ENCODE measurements at regions not wholly inside any gene's neighbourhood (a gene's known extent, or its start where the extent isn't known, plus 50 kb on each side); places are given as distances from the start of the nearest gene placed in this dataset.

DNA sequence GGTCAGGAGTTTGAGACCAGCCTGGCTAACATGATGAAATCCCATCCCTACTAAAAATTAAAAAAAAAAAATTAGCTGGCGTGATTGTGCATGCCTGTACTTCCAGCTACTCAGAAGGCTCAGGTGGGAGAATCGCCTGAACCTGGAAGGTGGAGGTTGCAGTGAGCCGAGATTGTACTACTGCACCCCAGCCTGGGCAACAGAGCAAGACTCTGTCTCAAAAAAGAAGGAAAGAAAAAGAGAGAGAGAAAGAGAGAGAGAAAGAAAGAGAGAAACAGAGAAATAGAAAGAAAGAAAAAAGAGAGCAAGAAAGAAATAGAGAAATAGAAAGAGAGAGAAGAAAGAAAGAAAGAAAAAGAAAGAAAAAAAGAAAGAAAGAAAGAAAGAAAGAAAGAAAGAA lies 292.8 kb upstream of the KLF6 start:
- POLR2A ChIA-PET = interaction anchor here (0.6 kb wide), 1 partner anchor 593 kb away, joined by 5 read pairs; no protein-coding TSS in a partner anchor
- Histone ChIP-seq H3K27ac (ENCODE audit: low read length) (peak overlapping the region; percentile 68; the same call in 1 of the 2 replicates), H3K4me1 (ENCODE audit: control insufficient read depth, insufficient read depth, low read length) (no peaks in the 10 kb centered on the region), H3K27me3 (ENCODE audit: control insufficient read depth, insufficient read depth, low read length) (no peaks in the 10 kb centered on the region), H3K4me3 (ENCODE audit: low read depth in 2 of 2, low read length in 2 of 2) (no peak overlapping the region), H3K36me3 (ENCODE audit: control insufficient read depth, insufficient read depth, low read length) (no peaks in the 10 kb centered on the region), H3K9me3 (ENCODE audit: control insufficient read depth, insufficient read depth, low read depth, low read length) (peaks cover 4% of the 10 kb centered on the region; the same call in 1 of the 2 replicates)
- ATAC-seq (no peak), DNase-seq (ENCODE audit: low read depth, low spot score) (no peak)
- CTCF ChIA-PET = no interaction called here
- no TSS peak for BruUV-seq (replicated peaks)
- in situ Hi-C loops (cut with HindIII; ENCODE audit: low pct_unique_long_range_greater_than_20kb, low sequenced_read_pairs) = no loop called here
- intact Hi-C loops (cut with micrococcal nuclease; ENCODE audit: unreplicated experiment) = no loop called here
- TF ChIP-seq POLR2AphosphoS5 (IDR thresholded peaks at IDR 0.05; ENCODE audit: low read depth, low read length) (no peak), TCF7L2 (IDR thresholded peaks at IDR 0.05; ENCODE audit: low read depth, low read length) (no peak), SIN3A (IDR thresholded peaks at IDR 0.05; ENCODE audit: borderline replicate concordance, insufficient read depth, low read depth, low read length) (no peak)
- TF ChIP-seq, protein P1, sequence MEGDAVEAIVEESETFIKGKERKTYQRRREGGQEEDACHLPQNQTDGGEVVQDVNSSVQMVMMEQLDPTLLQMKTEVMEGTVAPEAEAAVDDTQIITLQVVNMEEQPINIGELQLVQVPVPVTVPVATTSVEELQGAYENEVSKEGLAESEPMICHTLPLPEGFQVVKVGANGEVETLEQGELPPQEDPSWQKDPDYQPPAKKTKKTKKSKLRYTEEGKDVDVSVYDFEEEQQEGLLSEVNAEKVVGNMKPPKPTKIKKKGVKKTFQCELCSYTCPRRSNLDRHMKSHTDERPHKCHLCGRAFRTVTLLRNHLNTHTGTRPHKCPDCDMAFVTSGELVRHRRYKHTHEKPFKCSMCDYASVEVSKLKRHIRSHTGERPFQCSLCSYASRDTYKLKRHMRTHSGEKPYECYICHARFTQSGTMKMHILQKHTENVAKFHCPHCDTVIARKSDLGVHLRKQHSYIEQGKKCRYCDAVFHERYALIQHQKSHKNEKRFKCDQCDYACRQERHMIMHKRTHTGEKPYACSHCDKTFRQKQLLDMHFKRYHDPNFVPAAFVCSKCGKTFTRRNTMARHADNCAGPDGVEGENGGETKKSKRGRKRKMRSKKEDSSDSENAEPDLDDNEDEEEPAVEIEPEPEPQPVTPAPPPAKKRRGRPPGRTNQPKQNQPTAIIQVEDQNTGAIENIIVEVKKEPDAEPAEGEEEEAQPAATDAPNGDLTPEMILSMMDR (IDR thresholded peaks at IDR 0.05) = no peak
- TF ChIP-seq, protein P2, sequence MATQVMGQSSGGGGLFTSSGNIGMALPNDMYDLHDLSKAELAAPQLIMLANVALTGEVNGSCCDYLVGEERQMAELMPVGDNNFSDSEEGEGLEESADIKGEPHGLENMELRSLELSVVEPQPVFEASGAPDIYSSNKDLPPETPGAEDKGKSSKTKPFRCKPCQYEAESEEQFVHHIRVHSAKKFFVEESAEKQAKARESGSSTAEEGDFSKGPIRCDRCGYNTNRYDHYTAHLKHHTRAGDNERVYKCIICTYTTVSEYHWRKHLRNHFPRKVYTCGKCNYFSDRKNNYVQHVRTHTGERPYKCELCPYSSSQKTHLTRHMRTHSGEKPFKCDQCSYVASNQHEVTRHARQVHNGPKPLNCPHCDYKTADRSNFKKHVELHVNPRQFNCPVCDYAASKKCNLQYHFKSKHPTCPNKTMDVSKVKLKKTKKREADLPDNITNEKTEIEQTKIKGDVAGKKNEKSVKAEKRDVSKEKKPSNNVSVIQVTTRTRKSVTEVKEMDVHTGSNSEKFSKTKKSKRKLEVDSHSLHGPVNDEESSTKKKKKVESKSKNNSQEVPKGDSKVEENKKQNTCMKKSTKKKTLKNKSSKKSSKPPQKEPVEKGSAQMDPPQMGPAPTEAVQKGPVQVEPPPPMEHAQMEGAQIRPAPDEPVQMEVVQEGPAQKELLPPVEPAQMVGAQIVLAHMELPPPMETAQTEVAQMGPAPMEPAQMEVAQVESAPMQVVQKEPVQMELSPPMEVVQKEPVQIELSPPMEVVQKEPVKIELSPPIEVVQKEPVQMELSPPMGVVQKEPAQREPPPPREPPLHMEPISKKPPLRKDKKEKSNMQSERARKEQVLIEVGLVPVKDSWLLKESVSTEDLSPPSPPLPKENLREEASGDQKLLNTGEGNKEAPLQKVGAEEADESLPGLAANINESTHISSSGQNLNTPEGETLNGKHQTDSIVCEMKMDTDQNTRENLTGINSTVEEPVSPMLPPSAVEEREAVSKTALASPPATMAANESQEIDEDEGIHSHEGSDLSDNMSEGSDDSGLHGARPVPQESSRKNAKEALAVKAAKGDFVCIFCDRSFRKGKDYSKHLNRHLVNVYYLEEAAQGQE (IDR thresholded peaks at IDR 0.05; ENCODE audit: insufficient read depth in 1 of 2, low read depth in 2 of 2, low read length in 1 of 2) = no peak

DNA sequence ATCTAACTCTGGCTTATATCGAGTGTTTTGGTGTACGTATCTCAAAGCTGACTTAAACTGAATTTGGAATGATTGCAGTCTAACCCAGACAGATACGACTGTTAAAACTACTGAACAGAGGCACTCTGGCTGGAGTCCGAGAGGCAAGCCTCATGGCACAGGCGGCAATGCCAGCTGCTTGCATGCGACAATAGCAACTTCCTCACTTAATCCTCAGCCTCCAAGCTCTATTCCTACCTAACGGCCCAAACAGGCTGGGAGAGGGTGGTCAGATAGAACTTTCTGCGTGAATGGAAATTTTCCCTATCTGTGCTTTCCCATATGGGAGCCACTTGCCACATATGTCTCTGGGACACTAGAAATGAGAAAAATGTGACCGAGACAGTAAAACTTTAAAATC lies 292.0 kb upstream of the KLF6 start:
- Histone ChIP-seq H3K36me3 (ENCODE audit: control insufficient read depth, insufficient read depth, low read length) (no peaks in the 10 kb centered on the region), H3K9me3 (ENCODE audit: control insufficient read depth, insufficient read depth, low read depth, low read length) (peaks cover 4% of the 10 kb centered on the region; the same call in 1 of the 2 replicates), H3K4me1 (ENCODE audit: control insufficient read depth, insufficient read depth, low read length) (no peaks in the 10 kb centered on the region), H3K27ac (ENCODE audit: low read length) (peak overlapping the region; percentile 48; the same call in 1 of the 2 replicates), H3K4me3 (ENCODE audit: low read depth in 2 of 2, low read length in 2 of 2) (no peak overlapping the region), H3K27me3 (ENCODE audit: control insufficient read depth, insufficient read depth, low read length) (no peaks in the 10 kb centered on the region)
- in situ Hi-C loops (cut with HindIII; ENCODE audit: low pct_unique_long_range_greater_than_20kb, low sequenced_read_pairs) (no loop called here), intact Hi-C loops (cut with micrococcal nuclease; ENCODE audit: unreplicated experiment) (no loop called here)
- ChIA-PET POLR2A (interaction anchor here (0.5 kb wide), 1 partner anchor 13 kb away, joined by 12 read pairs; no protein-coding TSS in a partner anchor), CTCF (no interaction called here)
- ATAC-seq (no peak), DNase-seq (ENCODE audit: low read depth, low spot score) (no peak)
- no TSS peak for BruUV-seq (replicated peaks)
- TF ChIP-seq, protein P2 (IDR thresholded peaks at IDR 0.05; ENCODE audit: insufficient read depth in 1 of 2, low read depth in 2 of 2, low read length in 1 of 2) = no peak
- TF ChIP-seq, protein P1 (IDR thresholded peaks at IDR 0.05) = no peak
- TF ChIP-seq TCF7L2 (IDR thresholded peaks at IDR 0.05; ENCODE audit: low read depth, low read length) (no peak), POLR2AphosphoS5 (IDR thresholded peaks at IDR 0.05; ENCODE audit: low read depth, low read length) (no peak), SIN3A (IDR thresholded peaks at IDR 0.05; ENCODE audit: borderline replicate concordance, insufficient read depth, low read depth, low read length) (no peak)

All from Panc1 (cell line).